Activated CD4-positive, alpha-beta T cell treated with anti-CD3 and anti-CD28 coated beads, Interleukin-2, amount 10 ng/mL, durations not matched to agents 24 days and 14 days (primary cell): ENCODE measurements at regions not wholly inside any gene's neighbourhood (a gene's known extent, or its start where the extent isn't known, plus 50 kb on each side); places are given as distances from the start of the nearest gene placed in this dataset.
"Not testable (repeated sequence)": the region's sequence is repeated elsewhere in the genome, so short reads cannot be mapped to it uniquely, and the experiment has no call there.

Experiments
- DNase-seq: peaks from one replicate; pipeline ENCODE4 v3.0.0; 2022
- H3K27ac Mint-ChIP-seq: one replicate; pipeline ENCODE4 v1.8.0; 2022; ENCODE audit warnings: mild to moderate bottlenecking, mixed read lengths
- H3K27me3 Mint-ChIP-seq: one replicate; pipeline ENCODE4 v1.8.0; 2022; ENCODE audit warnings: mixed read lengths
- H3K36me3 Mint-ChIP-seq: one replicate; pipeline ENCODE4 v1.8.0; 2022; ENCODE audit warnings: low read depth, mild to moderate bottlenecking, mixed read lengths
- H3K4me1 Mint-ChIP-seq: one replicate; pipeline ENCODE4 v1.8.0; 2021; ENCODE audit warnings: mixed read lengths
- H3K4me3 Mint-ChIP-seq: one replicate; pipeline ENCODE4 v1.8.0; 2022; ENCODE audit warnings: mild to moderate bottlenecking, moderate library complexity, mixed read lengths
- H3K9me3 Mint-ChIP-seq: one replicate; pipeline ENCODE4 v1.8.0; 2021; ENCODE audit warnings: mixed read lengths
- intact Hi-C: fragments of 100-400 bp; cut with micrococcal nuclease; formaldehyde crosslinking; loops from one replicate; pipeline ENCODE4 v1.15.1; 2023

- intact Hi-C loops: no loop called here
- H3K4me1 Mint-ChIP-seq: no peaks in the 10 kb centered on the region
- DNase-seq: no peak
- peaks cover 2% of the 10 kb centered on the region for H3K27me3 Mint-ChIP-seq
- no peak overlapping the region for H3K4me3 Mint-ChIP-seq
- H3K9me3 Mint-ChIP-seq: no peaks in the 10 kb centered on the region
- H3K27ac Mint-ChIP-seq: no peak overlapping the region
- no peaks in the 10 kb centered on the region for H3K36me3 Mint-ChIP-seq
These were observed 153.2 kb downstream of the CRPPA start for GRCh38 chr7:16267953-16268820.

- Mint-ChIP-seq H3K36me3 (no peaks in the 10 kb centered on the region), H3K4me1 (no peaks in the 10 kb centered on the region), H3K27me3 (peaks cover 2% of the 10 kb centered on the region), H3K27ac (no peak overlapping the region), H3K4me3 (no peak overlapping the region), H3K9me3 (no peaks in the 10 kb centered on the region)
- intact Hi-C loops: no loop called here
- no peak for DNase-seq
These were observed 154.5 kb downstream of the CRPPA start for GRCh38 chr7:16266877-16267276.

GRCh38 chr7:16266470-16266869, 154.9 kb downstream of the CRPPA start:
- intact Hi-C loops, H3K27ac Mint-ChIP-seq, H3K4me3 Mint-ChIP-seq, H3K9me3 Mint-ChIP-seq, H3K27me3 Mint-ChIP-seq, H3K4me1 Mint-ChIP-seq, H3K36me3 Mint-ChIP-seq, DNase-seq: not testable (repeated sequence)

GRCh38 chr7:16265863-16266458, 155.4 kb downstream of the CRPPA start:
- Mint-ChIP-seq H3K9me3 (no peaks in the 10 kb centered on the region), H3K27me3 (peaks cover 2% of the 10 kb centered on the region), H3K36me3 (no peaks in the 10 kb centered on the region), H3K4me1 (no peaks in the 10 kb centered on the region), H3K27ac (no peak overlapping the region), H3K4me3 (no peak overlapping the region)
- no peak for DNase-seq
- intact Hi-C loops: no loop called here

- Mint-ChIP-seq H3K4me3 (no peak overlapping the region), H3K9me3 (no peaks in the 10 kb centered on the region), H3K27me3 (peaks cover 2% of the 10 kb centered on the region), H3K27ac (no peak overlapping the region), H3K4me1 (no peaks in the 10 kb centered on the region), H3K36me3 (no peaks in the 10 kb centered on the region)
- intact Hi-C loops: no loop called here
- no peak for DNase-seq
These were observed 156.2 kb downstream of the CRPPA start for GRCh38 chr7:16264823-16265804.

- no peaks in the 10 kb centered on the region for H3K36me3 Mint-ChIP-seq
- peaks cover 2% of the 10 kb centered on the region for H3K27me3 Mint-ChIP-seq
- intact Hi-C loops: no loop called here
- H3K27ac Mint-ChIP-seq: no peak overlapping the region
- no peak overlapping the region for H3K4me3 Mint-ChIP-seq
- H3K9me3 Mint-ChIP-seq: no peaks in the 10 kb centered on the region
- no peaks in the 10 kb centered on the region for H3K4me1 Mint-ChIP-seq
- DNase-seq: no peak
These were observed 157.1 kb downstream of the CRPPA start for GRCh38 chr7:16264036-16264819.

GRCh38 chr7:16263377-16263776, 158.0 kb downstream of the CRPPA start:
- H3K9me3 Mint-ChIP-seq, intact Hi-C loops, H3K4me3 Mint-ChIP-seq, H3K27ac Mint-ChIP-seq, H3K4me1 Mint-ChIP-seq, DNase-seq, H3K27me3 Mint-ChIP-seq, H3K36me3 Mint-ChIP-seq: not testable (repeated sequence)

GRCh38 chr7:16261654-16262053, 159.7 kb downstream of the CRPPA start:
- no peaks in the 10 kb centered on the region for H3K36me3 Mint-ChIP-seq
- H3K27me3 Mint-ChIP-seq: no peaks in the 10 kb centered on the region
- no peak for DNase-seq
- H3K4me3 Mint-ChIP-seq: no peak overlapping the region
- H3K9me3 Mint-ChIP-seq: peaks cover 3% of the 10 kb centered on the region
- H3K27ac Mint-ChIP-seq: no peak overlapping the region
- intact Hi-C loops: no loop called here
- H3K4me1 Mint-ChIP-seq: no peaks in the 10 kb centered on the region

- no peak for DNase-seq
- Mint-ChIP-seq H3K36me3 (no peaks in the 10 kb centered on the region), H3K4me1 (no peaks in the 10 kb centered on the region), H3K4me3 (no peak overlapping the region), H3K9me3 (peaks cover 3% of the 10 kb centered on the region), H3K27ac (no peak overlapping the region), H3K27me3 (no peaks in the 10 kb centered on the region)
- intact Hi-C loops: no loop called here
These were observed 160.2 kb downstream of the CRPPA start for GRCh38 chr7:16261100-16261499.

- Mint-ChIP-seq H3K9me3 (peaks cover 8% of the 10 kb centered on the region), H3K27me3 (no peaks in the 10 kb centered on the region), H3K4me3 (no peak overlapping the region), H3K4me1 (no peaks in the 10 kb centered on the region), H3K27ac (no peak overlapping the region), H3K36me3 (no peaks in the 10 kb centered on the region)
- DNase-seq: no peak
- intact Hi-C loops: no loop called here
These were observed 161.1 kb downstream of the CRPPA start for GRCh38 chr7:16260236-16260728.

GRCh38 chr7:16256419-16256818, 164.9 kb downstream of the CRPPA start:
- H3K27me3 Mint-ChIP-seq, H3K4me1 Mint-ChIP-seq, DNase-seq, H3K4me3 Mint-ChIP-seq, H3K27ac Mint-ChIP-seq, H3K36me3 Mint-ChIP-seq, intact Hi-C loops: not testable (repeated sequence)
- H3K9me3 Mint-ChIP-seq: peaks cover 16% of the 10 kb centered on the region

- H3K4me3 Mint-ChIP-seq, H3K36me3 Mint-ChIP-seq, H3K27me3 Mint-ChIP-seq, DNase-seq, H3K4me1 Mint-ChIP-seq, intact Hi-C loops, H3K27ac Mint-ChIP-seq: not testable (repeated sequence)
- peaks cover 16% of the 10 kb centered on the region for H3K9me3 Mint-ChIP-seq
These were observed 165.4 kb downstream of the CRPPA start for GRCh38 chr7:16255952-16256351.

- intact Hi-C loops, H3K27me3 Mint-ChIP-seq, H3K4me1 Mint-ChIP-seq, H3K36me3 Mint-ChIP-seq, DNase-seq, H3K9me3 Mint-ChIP-seq, H3K4me3 Mint-ChIP-seq, H3K27ac Mint-ChIP-seq: not testable (repeated sequence)
These were observed 170.7 kb downstream of the CRPPA start for GRCh38 chr7:16250655-16251054.
